ENCODE measurements at regions not wholly inside any gene's neighbourhood (a gene's known extent, or its start where the extent isn't known, plus 50 kb on each side); places are given as distances from the start of the nearest gene placed in this dataset.
"Not testable (repeated sequence)": the region's sequence is repeated elsewhere in the genome, so short reads cannot be mapped to it uniquely, and the experiment has no call there.

- no peak for DNase-seq (ENCODE audit: low spot score)
- H3K9me3 ChIP-seq, result peaks cover 7% of the 10 kb centered on the region
- no peak for TF ChIP-seq CTCF (IDR thresholded peaks at IDR 0.05)
- H3K36me3 ChIP-seq, result no peaks in the 10 kb centered on the region
- H3K4me3 ChIP-seq, result no peak overlapping the region
- H3K27ac ChIP-seq, result no peak overlapping the region
- no peak for ATAC-seq (ENCODE audit: insufficient number of reproducible peaks, low FRiP score, low read depth)
- H3K4me1 ChIP-seq (ENCODE audit: control insufficient read depth in 1 of 2, low read depth in 2 of 2), result no peaks in the 10 kb centered on the region
- no peaks in the 10 kb centered on the region for H3K27me3 ChIP-seq (replicated peaks; ENCODE audit: insufficient read depth)
Measured at GRCh38 chr3:184500344-184500923, 61.2 kb upstream of the EPHB3 start.

DNA sequence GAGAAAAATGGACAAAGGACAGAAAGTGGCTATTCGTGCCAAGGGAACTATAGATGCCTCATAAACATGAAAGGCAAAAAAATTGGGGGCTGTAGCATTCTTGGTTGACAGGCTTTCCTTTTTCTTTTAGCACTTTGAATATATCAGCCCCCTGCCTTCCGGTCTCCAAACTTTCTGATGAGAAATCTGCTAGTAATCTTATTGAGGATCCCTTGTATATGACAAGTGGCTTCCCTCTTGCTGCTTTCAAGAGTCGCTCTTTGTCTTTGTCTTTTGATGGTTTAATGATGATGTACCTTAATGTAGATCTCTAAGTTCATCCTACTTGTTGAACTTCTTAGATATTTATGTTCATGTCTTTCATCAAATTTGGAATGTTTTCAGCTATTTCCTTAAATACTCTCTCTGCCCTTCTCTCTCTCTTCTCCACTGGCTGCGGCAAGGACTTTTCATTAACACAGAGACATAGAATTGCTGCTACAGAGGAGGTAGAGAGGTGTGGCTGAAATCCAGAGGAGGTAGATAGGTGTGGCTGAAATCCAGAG, 59.4 kb upstream of the EPHB3 start:
- no peak for TF ChIP-seq CTCF (IDR thresholded peaks at IDR 0.05)
- Histone ChIP-seq H3K9me3 (peaks cover 7% of the 10 kb centered on the region), H3K4me3 (no peak overlapping the region), H3K36me3 (no peaks in the 10 kb centered on the region), H3K27ac (no peak overlapping the region), H3K4me1 (ENCODE audit: control insufficient read depth in 1 of 2, low read depth in 2 of 2) (no peaks in the 10 kb centered on the region), H3K27me3 (replicated peaks; ENCODE audit: insufficient read depth) (no peaks in the 10 kb centered on the region)
- ATAC-seq (ENCODE audit: insufficient number of reproducible peaks, low FRiP score, low read depth) (no peak), DNase-seq (ENCODE audit: low spot score) (no peak)

DNA sequence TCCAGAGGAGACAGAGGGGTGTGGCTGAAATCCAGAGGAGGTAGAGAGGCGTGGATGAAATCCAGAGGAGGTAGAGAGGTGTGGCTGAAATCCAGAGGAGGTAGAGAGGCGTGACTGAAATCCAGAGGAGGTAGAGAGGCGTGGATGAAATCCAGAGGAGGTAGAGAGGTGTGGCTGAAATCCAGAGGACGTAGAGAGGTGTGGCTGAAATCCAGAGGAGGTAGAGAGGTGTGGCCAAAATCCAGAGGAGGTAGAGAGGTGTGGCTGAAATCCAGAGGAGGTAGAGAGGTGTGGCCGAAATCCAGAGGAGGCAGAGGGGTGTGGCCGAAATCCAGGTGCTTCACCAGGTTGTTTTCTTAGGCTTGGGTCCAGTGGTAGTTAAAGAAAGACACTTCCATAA, 58.7 kb upstream of the EPHB3 start:
- not testable (repeated sequence) for ATAC-seq (ENCODE audit: insufficient number of reproducible peaks, low FRiP score, low read depth); H3K9me3 ChIP-seq; DNase-seq (ENCODE audit: low spot score); H3K4me1 ChIP-seq (ENCODE audit: control insufficient read depth in 1 of 2, low read depth in 2 of 2); H3K27me3 ChIP-seq (replicated peaks; ENCODE audit: insufficient read depth); H3K4me3 ChIP-seq; H3K36me3 ChIP-seq; H3K27ac ChIP-seq

DNA sequence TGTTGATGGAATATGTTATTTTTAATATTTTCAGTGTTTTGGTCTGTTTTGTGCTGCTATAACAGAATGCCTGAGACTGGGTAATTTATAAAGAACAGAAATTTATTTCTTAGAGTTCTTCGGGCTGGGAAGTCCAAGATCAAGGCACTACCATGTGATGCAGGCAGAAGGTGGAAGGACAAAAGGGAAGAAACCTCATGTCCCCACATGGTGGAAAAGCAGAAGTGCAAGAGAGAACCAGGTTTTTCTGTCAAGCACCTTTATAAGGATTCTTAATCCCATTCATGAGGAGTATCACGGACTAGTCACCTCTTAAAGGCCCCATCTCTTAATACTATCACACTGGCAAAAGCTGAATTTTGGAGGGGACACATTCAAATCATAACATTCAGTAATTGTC, 57.9 kb upstream of the EPHB3 start:
- DNase-seq (ENCODE audit: low spot score) (no peak), ATAC-seq (ENCODE audit: insufficient number of reproducible peaks, low FRiP score, low read depth) (no peak)
- TF ChIP-seq CTCF (IDR thresholded peaks at IDR 0.05), result no peak
- no peak overlapping the region for H3K4me3 ChIP-seq
- H3K4me1 ChIP-seq (ENCODE audit: control insufficient read depth in 1 of 2, low read depth in 2 of 2), result no peaks in the 10 kb centered on the region
- no peaks in the 10 kb centered on the region for H3K27me3 ChIP-seq (replicated peaks; ENCODE audit: insufficient read depth)
- H3K36me3 ChIP-seq, result no peaks in the 10 kb centered on the region
- H3K27ac ChIP-seq, result no peak overlapping the region
- peaks cover 7% of the 10 kb centered on the region for H3K9me3 ChIP-seq

DNA sequence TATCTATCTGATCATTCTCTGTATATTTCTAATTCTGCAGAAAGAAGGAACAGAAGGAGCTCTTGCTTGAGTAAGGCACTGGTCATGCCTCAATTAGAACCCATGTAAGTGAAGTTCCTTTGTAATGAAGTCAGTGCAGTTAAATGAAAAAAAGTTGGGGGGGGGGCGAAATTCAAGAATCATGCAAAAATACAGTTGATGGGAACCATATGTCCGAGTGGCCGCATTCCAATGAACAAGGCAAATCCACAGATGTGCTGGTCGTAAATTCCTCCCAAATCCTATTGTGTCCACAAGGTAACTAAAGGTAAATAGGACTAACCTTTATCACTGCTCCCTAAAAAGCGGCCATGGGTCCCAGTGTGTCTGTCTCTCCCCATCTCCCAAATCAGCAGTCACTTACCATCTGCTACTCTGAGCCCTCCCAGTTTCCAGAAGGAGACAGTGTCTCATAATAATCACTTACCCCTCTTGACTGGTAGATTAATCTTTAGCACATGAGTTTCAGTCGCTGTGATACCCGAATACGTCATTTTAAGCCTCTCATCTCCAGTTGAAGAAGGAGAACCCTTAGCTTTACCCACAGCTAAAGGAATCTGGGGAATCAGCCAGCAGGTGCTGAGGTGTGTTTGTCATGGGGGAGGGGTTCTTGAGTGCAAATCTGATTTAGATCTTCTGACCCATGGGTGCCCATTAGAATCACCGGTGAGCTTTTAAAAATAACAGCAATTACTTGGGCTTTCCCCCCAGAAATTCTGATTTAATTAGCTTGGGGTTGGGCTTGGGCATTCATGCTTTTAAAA, 56.3 kb upstream of the EPHB3 start:
- Histone ChIP-seq H3K9me3 (peaks cover 7% of the 10 kb centered on the region), H3K4me3 (no peak overlapping the region), H3K36me3 (no peaks in the 10 kb centered on the region), H3K27me3 (replicated peaks; ENCODE audit: insufficient read depth) (no peaks in the 10 kb centered on the region), H3K4me1 (ENCODE audit: control insufficient read depth in 1 of 2, low read depth in 2 of 2) (no peaks in the 10 kb centered on the region), H3K27ac (no peak overlapping the region)
- no peak for TF ChIP-seq CTCF (IDR thresholded peaks at IDR 0.05)
- no peak for ATAC-seq (ENCODE audit: insufficient number of reproducible peaks, low FRiP score, low read depth)
- no peak for DNase-seq (ENCODE audit: low spot score)
